ENCODE measurements at regions not wholly inside any gene's neighbourhood (a gene's known extent, or its start where the extent isn't known, plus 50 kb on each side); places are given as distances from the start of the nearest gene placed in this dataset.

GRCh38 chr1:239812580-239812979 is 279.1 kb upstream of the FMN2 start:
- Histone ChIP-seq H3K36me3 (no peaks in the 10 kb centered on the region), H3K27me3 (no peaks in the 10 kb centered on the region), H3K4me1 (peaks cover 10% of the 10 kb centered on the region), H3K27ac (no peak overlapping the region), H3K4me3 (no peak overlapping the region), H3K9me3 (no peaks in the 10 kb centered on the region)
- no peak for TF ChIP-seq CTCF (IDR thresholded peaks at IDR 0.05)
- intact Hi-C loops (cut with DNase I) = no loop called here
- no peak for DNase-seq
- ATAC-seq = no peak

GRCh38 chr1:239814306-239814881 is 277.3 kb upstream of the FMN2 start:
- intact Hi-C loops (cut with DNase I) = no loop called here

GRCh38 chr1:239815074-239815473 is 276.6 kb upstream of the FMN2 start:
- intact Hi-C loops (cut with DNase I) = no loop called here
- TF ChIP-seq CTCF (IDR thresholded peaks at IDR 0.05) = no peak
- ATAC-seq = no peak

More at GRCh38 chr1:239814306-239814881, 277.3 kb upstream of the FMN2 start:
- ATAC-seq (no peak), DNase-seq (no peak)
- Histone ChIP-seq H3K36me3 (no peaks in the 10 kb centered on the region), H3K4me3 (no peak overlapping the region), H3K27ac (no peak overlapping the region), H3K4me1 (peaks cover 10% of the 10 kb centered on the region), H3K27me3 (no peaks in the 10 kb centered on the region), H3K9me3 (no peaks in the 10 kb centered on the region)
- TF ChIP-seq CTCF (IDR thresholded peaks at IDR 0.05) = no peak

GRCh38 chr1:239816081-239816782 is 275.5 kb upstream of the FMN2 start:
- Histone ChIP-seq H3K9me3 (no peaks in the 10 kb centered on the region), H3K27me3 (no peaks in the 10 kb centered on the region), H3K36me3 (no peaks in the 10 kb centered on the region), H3K4me3 (no peak overlapping the region), H3K4me1 (peaks cover 10% of the 10 kb centered on the region), H3K27ac (no peak overlapping the region)
- intact Hi-C loops (cut with DNase I) = no loop called here
- TF ChIP-seq CTCF (IDR thresholded peaks at IDR 0.05) = no peak
- DNase-seq = peak; percentile 70
- ATAC-seq = peak; percentile 92

More at GRCh38 chr1:239815074-239815473, 276.6 kb upstream of the FMN2 start:
- Histone ChIP-seq H3K36me3 (no peaks in the 10 kb centered on the region), H3K27ac (no peak overlapping the region), H3K4me1 (peaks cover 10% of the 10 kb centered on the region), H3K4me3 (no peak overlapping the region), H3K9me3 (no peaks in the 10 kb centered on the region), H3K27me3 (no peaks in the 10 kb centered on the region)
- no peak for DNase-seq

GRCh38 chr1:239817276-239817675 is 274.4 kb upstream of the FMN2 start:
- Histone ChIP-seq H3K9me3 (no peaks in the 10 kb centered on the region), H3K27me3 (no peaks in the 10 kb centered on the region), H3K36me3 (no peaks in the 10 kb centered on the region), H3K27ac (no peak overlapping the region), H3K4me1 (peaks cover 10% of the 10 kb centered on the region), H3K4me3 (no peak overlapping the region)
- no peak for TF ChIP-seq CTCF (IDR thresholded peaks at IDR 0.05)
- intact Hi-C loops (cut with DNase I) = no loop called here
- no peak for ATAC-seq
- DNase-seq = no peak

All from upper lobe of right lung (tissue), 1 donor.